ENCODE measurements at regions not wholly inside any gene's neighbourhood (a gene's known extent, or its start where the extent isn't known, plus 50 kb on each side); places are given as distances from the start of the nearest gene placed in this dataset.

- Histone ChIP-seq H3K9ac (no peak overlapping the region), H3K36me3 (ENCODE audit: low read depth) (no peaks in the 10 kb centered on the region), H3K27ac (no peak overlapping the region), H3K27me3 (replicated peaks; ENCODE audit: insufficient read depth) (peaks cover 26% of the 10 kb centered on the region), H4K20me1 (ENCODE audit: insufficient read depth) (no peaks in the 10 kb centered on the region), H3K9me3 (ENCODE audit: low read depth) (no peaks in the 10 kb centered on the region), H3F3A (ENCODE audit: insufficient read depth) (no peaks in the 10 kb centered on the region), H3K9me2 (ENCODE audit: insufficient read depth) (no peaks in the 10 kb centered on the region), H2AFZ (no peak overlapping the region), H3K79me2 (ENCODE audit: insufficient read depth) (no peaks in the 10 kb centered on the region), H3K4me2 (ENCODE audit: unreplicated experiment) (no peak overlapping the region), H3K4me3 (no peak overlapping the region), H3K4me1 (ENCODE audit: insufficient read depth) (no peaks in the 10 kb centered on the region)
- 66 to 70% methylated on average over 8 of the region's 8 CpGs for WGBS, 2 experiments (ENCODE audit: low coverage in 1 of 2, low lambda C conversion rate in 2 of 2, missing lambda C conversion rate in 2 of 2)
- DNase-seq = no peak
- in situ Hi-C loops (cut with MboI) = no loop called here
- TF ChIP-seq EZH2phosphoT487 (IDR thresholded peaks at IDR 0.05; ENCODE audit: insufficient read depth, low read depth) (no peak), EZH2 (IDR thresholded peaks at IDR 0.05; ENCODE audit: insufficient read depth, poor library complexity, severe bottlenecking) (no peak)
Measured at GRCh38 chr6:15827496-15828255, 164.8 kb upstream of the DTNBP1 start.

- in situ Hi-C loops (cut with MboI) = no loop called here
- no peak overlapping the region for H3K4me2 ChIP-seq (ENCODE audit: unreplicated experiment)
- no peak overlapping the region for H2AFZ ChIP-seq
- no peaks in the 10 kb centered on the region for H3K9me2 ChIP-seq (ENCODE audit: insufficient read depth)
- no peak for TF ChIP-seq EZH2 (IDR thresholded peaks at IDR 0.05; ENCODE audit: insufficient read depth, poor library complexity, severe bottlenecking)
- TF ChIP-seq EZH2phosphoT487 (IDR thresholded peaks at IDR 0.05; ENCODE audit: insufficient read depth, low read depth) = no peak
- no peaks in the 10 kb centered on the region for H3K4me1 ChIP-seq (ENCODE audit: insufficient read depth)
- no peak overlapping the region for H3K27ac ChIP-seq
- H3K36me3 ChIP-seq (ENCODE audit: low read depth) = no peaks in the 10 kb centered on the region
- H3K27me3 ChIP-seq (replicated peaks; ENCODE audit: insufficient read depth) = peaks cover 34% of the 10 kb centered on the region
- no peak overlapping the region for H3K9ac ChIP-seq
- H3K4me3 ChIP-seq = no peak overlapping the region
- WGBS, 2 experiments (ENCODE audit: low coverage in 1 of 2, low lambda C conversion rate in 2 of 2, missing lambda C conversion rate in 2 of 2) = 84 to 87% methylated on average over 5 of the region's 5 CpGs
- no peaks in the 10 kb centered on the region for H3K79me2 ChIP-seq (ENCODE audit: insufficient read depth)
- H3K9me3 ChIP-seq (ENCODE audit: low read depth) = no peaks in the 10 kb centered on the region
- H3F3A ChIP-seq (ENCODE audit: insufficient read depth) = no peaks in the 10 kb centered on the region
- H4K20me1 ChIP-seq (ENCODE audit: insufficient read depth) = no peaks in the 10 kb centered on the region
- no peak for DNase-seq
Measured at GRCh38 chr6:15826814-15827318, 164.0 kb upstream of the DTNBP1 start.

GRCh38 chr6:15825332-15825930, 162.6 kb upstream of the DTNBP1 start:
- in situ Hi-C loops (cut with MboI) = no loop called here
- no peak overlapping the region for H3K4me2 ChIP-seq (ENCODE audit: unreplicated experiment)
- TF ChIP-seq EZH2phosphoT487 (IDR thresholded peaks at IDR 0.05; ENCODE audit: insufficient read depth, low read depth) (no peak), EZH2 (IDR thresholded peaks at IDR 0.05; ENCODE audit: insufficient read depth, poor library complexity, severe bottlenecking) (no peak)
- H3K9me2 ChIP-seq (ENCODE audit: insufficient read depth) = no peaks in the 10 kb centered on the region
- WGBS, 2 experiments (ENCODE audit: low coverage in 1 of 2, low lambda C conversion rate in 2 of 2, missing lambda C conversion rate in 2 of 2) = 70 to 72% methylated on average over 8 of the region's 8 CpGs
- no peak overlapping the region for H2AFZ ChIP-seq
- H3K9ac ChIP-seq = no peak overlapping the region
- no peaks in the 10 kb centered on the region for H3K36me3 ChIP-seq (ENCODE audit: low read depth)
- H3K27me3 ChIP-seq (replicated peaks; ENCODE audit: insufficient read depth) = peaks cover 47% of the 10 kb centered on the region
- no peaks in the 10 kb centered on the region for H3K9me3 ChIP-seq (ENCODE audit: low read depth)
- DNase-seq = no peak
- no peak overlapping the region for H3K27ac ChIP-seq
- H3K79me2 ChIP-seq (ENCODE audit: insufficient read depth) = no peaks in the 10 kb centered on the region
- no peaks in the 10 kb centered on the region for H3F3A ChIP-seq (ENCODE audit: insufficient read depth)
- no peaks in the 10 kb centered on the region for H4K20me1 ChIP-seq (ENCODE audit: insufficient read depth)
- no peaks in the 10 kb centered on the region for H3K4me1 ChIP-seq (ENCODE audit: insufficient read depth)
- H3K4me3 ChIP-seq = no peak overlapping the region

- H3K9ac ChIP-seq = no peak overlapping the region
- no peak for DNase-seq
- no peaks in the 10 kb centered on the region for H4K20me1 ChIP-seq (ENCODE audit: insufficient read depth)
- no peaks in the 10 kb centered on the region for H3F3A ChIP-seq (ENCODE audit: insufficient read depth)
- in situ Hi-C loops (cut with MboI) = no loop called here
- no peaks in the 10 kb centered on the region for H3K4me1 ChIP-seq (ENCODE audit: insufficient read depth)
- WGBS, 2 experiments (ENCODE audit: low coverage in 1 of 2, low lambda C conversion rate in 2 of 2, missing lambda C conversion rate in 2 of 2) = 80 to 88% methylated on average over 5 of the region's 5 CpGs
- no peak overlapping the region for H3K4me2 ChIP-seq (ENCODE audit: unreplicated experiment)
- H3K36me3 ChIP-seq (ENCODE audit: low read depth) = no peaks in the 10 kb centered on the region
- no peaks in the 10 kb centered on the region for H3K9me2 ChIP-seq (ENCODE audit: insufficient read depth)
- H3K27me3 ChIP-seq (replicated peaks; ENCODE audit: insufficient read depth) = peaks cover 53% of the 10 kb centered on the region
- no peak overlapping the region for H3K4me3 ChIP-seq
- H3K27ac ChIP-seq = no peak overlapping the region
- no peak overlapping the region for H2AFZ ChIP-seq
- no peaks in the 10 kb centered on the region for H3K9me3 ChIP-seq (ENCODE audit: low read depth)
- H3K79me2 ChIP-seq (ENCODE audit: insufficient read depth) = no peaks in the 10 kb centered on the region
- TF ChIP-seq EZH2 (IDR thresholded peaks at IDR 0.05; ENCODE audit: insufficient read depth, poor library complexity, severe bottlenecking) (no peak), EZH2phosphoT487 (IDR thresholded peaks at IDR 0.05; ENCODE audit: insufficient read depth, low read depth) (no peak)
Measured at GRCh38 chr6:15824811-15825210, 162.0 kb upstream of the DTNBP1 start.

Data from GM23248 (cell line).